Stimulated activated naive CD4-positive, alpha-beta T cell treated with Interleukin-2 at 50 U/mL for 16 hours (primary cell): ENCODE measurements at regions not wholly inside any gene's neighbourhood (a gene's known extent, or its start where the extent isn't known, plus 50 kb on each side); places are given as distances from the start of the nearest gene placed in this dataset.
A peak's percentile ranks its signal among the peaks of the same experiment; 100 is the strongest.

ENCODE experiments used
- DNase-seq: peaks from one replicate; lab custom pipeline; 2025; lab: John Stamatoyannopoulos, UW

- DNase-seq, result no peak
These were observed 174.5 kb upstream of the RUNX1 start for GRCh38 chr21:35223480-35224156.

GRCh38 chr21:35222541-35222941 lies 173.4 kb upstream of the RUNX1 start:
- no peak for DNase-seq

- DNase-seq, result no peak
These were observed 172.9 kb upstream of the RUNX1 start for GRCh38 chr21:35222021-35222420.

GRCh38 chr21:35220301-35220700 lies 171.2 kb upstream of the RUNX1 start:
- no peak for DNase-seq

GRCh38 chr21:35219719-35220118 lies 170.6 kb upstream of the RUNX1 start:
- no peak for DNase-seq

- DNase-seq, result no peak
These were observed 170.2 kb upstream of the RUNX1 start for GRCh38 chr21:35219291-35219690.

- DNase-seq, result peak; percentile 19
These were observed 168.5 kb upstream of the RUNX1 start for GRCh38 chr21:35217504-35218060.

- DNase-seq, result no peak
These were observed 167.9 kb upstream of the RUNX1 start for GRCh38 chr21:35216996-35217395.

GRCh38 chr21:35215870-35216269 lies 166.8 kb upstream of the RUNX1 start:
- DNase-seq, result no peak

GRCh38 chr21:35212393-35213127 lies 163.5 kb upstream of the RUNX1 start:
- no peak for DNase-seq

- no peak for DNase-seq
These were observed 162.7 kb upstream of the RUNX1 start for GRCh38 chr21:35211782-35212181.

- DNase-seq, result no peak
These were observed 161.0 kb upstream of the RUNX1 start for GRCh38 chr21:35210093-35210492.

GRCh38 chr21:35208810-35209517 lies 159.9 kb upstream of the RUNX1 start:
- no peak for DNase-seq

- no peak for DNase-seq
These were observed 159.0 kb upstream of the RUNX1 start for GRCh38 chr21:35208104-35208503.

- DNase-seq, result no peak
These were observed 158.2 kb upstream of the RUNX1 start for GRCh38 chr21:35207322-35207721.

- DNase-seq, result no peak
These were observed 157.3 kb upstream of the RUNX1 start for GRCh38 chr21:35206141-35207125.

- DNase-seq, result no peak
These were observed 155.9 kb upstream of the RUNX1 start for GRCh38 chr21:35204850-35205541.

GRCh38 chr21:35204125-35204524 lies 155.0 kb upstream of the RUNX1 start:
- no peak for DNase-seq

- DNase-seq, result no peak
These were observed 154.2 kb upstream of the RUNX1 start for GRCh38 chr21:35203093-35203977.

GRCh38 chr21:35202431-35202830 lies 153.3 kb upstream of the RUNX1 start:
- no peak for DNase-seq
